Progenitor cell of endocrine pancreas (in vitro differentiated cells): ENCODE measurements at regions not wholly inside any gene's neighbourhood (a gene's known extent, or its start where the extent isn't known, plus 50 kb on each side); places are given as distances from the start of the nearest gene placed in this dataset.

Source experiments
- DNase-seq: peaks from one replicate; pipeline ENCODE4 v3.0.0; 2021; ENCODE audit warnings: low spot score; ENCODE audit not compliant: unreplicated experiment
- H3K27ac Mint-ChIP-seq: 2 replicates; pipeline ENCODE4 v1.8.0; 2021; ENCODE audit warnings: mild to moderate bottlenecking, moderate library complexity, mixed read lengths
- H3K27me3 Mint-ChIP-seq: 2 replicates; pipeline ENCODE4 v1.8.0; 2021; ENCODE audit warnings: mixed read lengths
- H3K36me3 Mint-ChIP-seq: 2 replicates; pipeline ENCODE4 v1.8.0; 2022; ENCODE audit warnings: mixed read lengths; ENCODE audit not compliant: insufficient read depth
- H3K4me1 Mint-ChIP-seq: 2 replicates; pipeline ENCODE4 v1.8.0; 2021; ENCODE audit warnings: low read depth, mixed read lengths
- H3K4me3 Mint-ChIP-seq: 2 replicates; pipeline ENCODE4 v1.8.0; 2021; ENCODE audit warnings: low read depth, mild to moderate bottlenecking, moderate library complexity, mixed read lengths
- H3K9me3 Mint-ChIP-seq: 2 replicates; pipeline ENCODE4 v1.8.0; 2021; ENCODE audit warnings: low read depth, mixed read lengths
- TF ChIP-seq, protein P1 (sequence below): fragments of 200-600 bp; sonication (generic); IDR thresholded peaks from one replicate; pipeline ENCODE4 v1.5.0; 2021; ENCODE audit warnings: antibody characterized with exemption, mild to moderate bottlenecking; ENCODE audit not compliant: unreplicated experiment

DNA sequence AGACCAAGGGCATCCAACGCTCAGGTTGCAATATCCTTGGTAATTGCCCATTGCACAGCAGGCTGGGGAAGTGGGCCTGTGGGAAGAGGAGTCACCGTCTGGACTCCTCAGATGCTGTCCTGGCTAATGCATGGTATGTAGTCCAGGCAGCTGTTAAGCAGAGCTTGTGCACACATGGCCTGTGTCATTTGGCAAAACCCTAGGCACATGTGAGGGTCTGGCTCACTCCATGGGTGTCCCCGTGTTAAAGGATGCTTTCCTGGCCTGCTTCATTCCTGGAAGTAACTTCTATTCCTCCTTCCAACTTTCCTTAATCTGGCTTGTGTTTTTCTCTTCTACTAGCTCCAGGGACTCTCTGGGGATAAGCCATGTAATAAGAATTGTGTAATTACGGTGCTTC is 378.0 kb upstream of the CA10 start:
- no peak for DNase-seq
- no peak overlapping the region for H3K27ac Mint-ChIP-seq
- TF ChIP-seq, protein P1, sequence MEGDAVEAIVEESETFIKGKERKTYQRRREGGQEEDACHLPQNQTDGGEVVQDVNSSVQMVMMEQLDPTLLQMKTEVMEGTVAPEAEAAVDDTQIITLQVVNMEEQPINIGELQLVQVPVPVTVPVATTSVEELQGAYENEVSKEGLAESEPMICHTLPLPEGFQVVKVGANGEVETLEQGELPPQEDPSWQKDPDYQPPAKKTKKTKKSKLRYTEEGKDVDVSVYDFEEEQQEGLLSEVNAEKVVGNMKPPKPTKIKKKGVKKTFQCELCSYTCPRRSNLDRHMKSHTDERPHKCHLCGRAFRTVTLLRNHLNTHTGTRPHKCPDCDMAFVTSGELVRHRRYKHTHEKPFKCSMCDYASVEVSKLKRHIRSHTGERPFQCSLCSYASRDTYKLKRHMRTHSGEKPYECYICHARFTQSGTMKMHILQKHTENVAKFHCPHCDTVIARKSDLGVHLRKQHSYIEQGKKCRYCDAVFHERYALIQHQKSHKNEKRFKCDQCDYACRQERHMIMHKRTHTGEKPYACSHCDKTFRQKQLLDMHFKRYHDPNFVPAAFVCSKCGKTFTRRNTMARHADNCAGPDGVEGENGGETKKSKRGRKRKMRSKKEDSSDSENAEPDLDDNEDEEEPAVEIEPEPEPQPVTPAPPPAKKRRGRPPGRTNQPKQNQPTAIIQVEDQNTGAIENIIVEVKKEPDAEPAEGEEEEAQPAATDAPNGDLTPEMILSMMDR, result no peak
- no peaks in the 10 kb centered on the region for H3K36me3 Mint-ChIP-seq
- H3K27me3 Mint-ChIP-seq, result no peaks in the 10 kb centered on the region
- H3K4me1 Mint-ChIP-seq, result no peaks in the 10 kb centered on the region
- no peak overlapping the region for H3K4me3 Mint-ChIP-seq
- no peaks in the 10 kb centered on the region for H3K9me3 Mint-ChIP-seq

DNA sequence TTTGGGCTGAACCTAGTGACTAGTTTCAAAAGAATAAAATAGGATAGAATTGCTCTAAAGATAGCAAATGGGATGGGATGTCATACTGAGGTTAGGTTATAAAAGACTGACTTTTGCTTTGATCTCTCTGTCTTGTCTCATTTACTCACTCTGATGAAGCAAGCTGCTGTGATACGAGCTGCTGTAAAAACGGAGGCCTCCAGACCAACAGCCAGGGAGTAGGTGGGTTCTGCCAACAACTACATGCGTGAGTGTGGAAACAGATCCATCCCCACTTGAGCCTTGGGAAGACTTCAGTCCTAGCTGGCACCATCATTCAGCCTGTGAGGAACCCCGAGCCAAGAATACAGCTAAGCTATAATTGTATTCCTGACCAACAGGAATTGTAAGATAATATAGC is 373.9 kb upstream of the CA10 start:
- no peaks in the 10 kb centered on the region for H3K9me3 Mint-ChIP-seq
- H3K27ac Mint-ChIP-seq, result no peak overlapping the region
- H3K4me1 Mint-ChIP-seq, result no peaks in the 10 kb centered on the region
- no peaks in the 10 kb centered on the region for H3K36me3 Mint-ChIP-seq
- no peak overlapping the region for H3K4me3 Mint-ChIP-seq
- no peaks in the 10 kb centered on the region for H3K27me3 Mint-ChIP-seq
- TF ChIP-seq, protein P1, result no peak
- DNase-seq, result no peak

DNA sequence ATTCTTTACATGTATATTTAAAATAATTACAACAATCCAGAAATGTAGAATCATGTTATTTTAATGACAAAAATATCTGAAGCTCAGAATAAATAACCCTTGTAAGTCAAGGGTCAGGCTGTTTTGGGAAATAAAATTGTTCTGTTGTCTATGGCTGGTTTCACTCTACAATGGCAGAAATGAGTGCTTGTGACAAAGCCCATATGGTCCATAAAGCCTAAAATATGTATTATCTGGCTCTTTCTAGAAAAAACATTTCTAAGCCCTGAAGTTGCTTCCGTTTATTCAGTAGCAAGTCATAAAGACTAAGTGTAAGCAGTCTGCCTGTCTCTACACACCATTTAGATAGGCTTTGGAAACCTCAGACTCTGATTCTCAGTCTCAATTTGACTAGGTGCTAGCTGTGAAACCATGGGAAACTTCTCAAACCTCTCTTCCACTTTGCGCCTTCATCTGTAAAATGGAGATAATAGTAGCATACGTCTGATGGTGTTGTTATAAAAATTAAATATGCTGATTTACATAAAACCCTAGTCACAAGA is 365.7 kb upstream of the CA10 start:
- Mint-ChIP-seq H3K36me3 (no peaks in the 10 kb centered on the region), H3K27ac (no peak overlapping the region), H3K4me1 (no peaks in the 10 kb centered on the region), H3K9me3 (peaks cover 6% of the 10 kb centered on the region), H3K4me3 (no peak overlapping the region), H3K27me3 (no peaks in the 10 kb centered on the region)
- TF ChIP-seq, protein P1, result no peak
- no peak for DNase-seq

DNA sequence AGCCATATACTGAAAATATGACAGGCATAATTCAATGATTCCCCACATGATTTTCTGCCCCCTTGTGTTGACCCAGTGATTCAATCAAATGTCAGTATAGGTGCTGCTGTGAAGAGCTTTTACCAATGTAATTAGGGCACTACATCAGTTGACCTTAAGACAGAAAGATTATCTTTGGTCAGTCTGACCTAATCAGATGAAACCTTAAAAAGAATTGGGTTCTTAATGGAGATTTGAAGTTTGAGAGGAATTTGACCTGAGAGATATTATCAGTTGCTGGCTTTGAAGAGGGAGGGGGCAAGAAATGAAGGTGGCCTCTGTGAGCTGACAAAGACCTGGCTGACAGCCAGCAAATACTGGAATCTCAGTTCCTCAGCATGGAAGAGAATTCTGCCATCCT is 358.7 kb upstream of the CA10 start:
- Mint-ChIP-seq H3K4me3 (no peak overlapping the region), H3K9me3 (no peaks in the 10 kb centered on the region), H3K36me3 (no peaks in the 10 kb centered on the region), H3K27ac (no peak overlapping the region), H3K4me1 (no peaks in the 10 kb centered on the region), H3K27me3 (no peaks in the 10 kb centered on the region)
- TF ChIP-seq, protein P1, result no peak
- DNase-seq, result no peak

DNA sequence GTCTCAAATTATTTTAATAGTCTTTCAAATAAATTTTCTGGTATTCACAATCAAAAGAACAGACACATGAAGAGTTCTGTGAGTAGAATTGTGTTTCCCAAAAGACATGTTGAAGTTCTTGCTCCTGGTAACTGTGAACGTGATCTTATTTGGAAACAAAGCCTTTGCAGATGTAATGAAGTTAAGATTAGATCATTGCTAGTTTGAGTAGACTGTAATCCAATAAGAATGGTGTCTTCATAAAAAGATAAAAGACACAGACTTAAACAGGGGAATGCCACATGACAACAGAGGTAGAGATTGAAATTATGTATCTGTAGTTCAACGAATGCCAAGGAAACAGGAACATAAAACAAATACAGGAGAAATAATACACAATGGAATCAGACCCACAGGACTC is 357.4 kb upstream of the CA10 start:
- Mint-ChIP-seq H3K4me3 (no peak overlapping the region), H3K27ac (no peak overlapping the region), H3K4me1 (no peaks in the 10 kb centered on the region), H3K27me3 (no peaks in the 10 kb centered on the region), H3K9me3 (peaks cover 5% of the 10 kb centered on the region), H3K36me3 (no peaks in the 10 kb centered on the region)
- no peak for DNase-seq
- TF ChIP-seq, protein P1, result no peak
